Suppressor macrophage treated with lipopolysaccharide for 4 hours (primary cell): ENCODE measurements at regions not wholly inside any gene's neighbourhood (a gene's known extent, or its start where the extent isn't known, plus 50 kb on each side); places are given as distances from the start of the nearest gene placed in this dataset.

ENCODE experiments used
- DNase-seq: peaks from one replicate; pipeline ENCODE4 v3.0.0-alpha.2; 2020

- DNase-seq: no peak
Observed at GRCh38 chr3:159174715-159175692, 373.1 kb downstream of the MFSD1 start.

GRCh38 chr3:159178209-159178897 lies 376.5 kb downstream of the MFSD1 start:
- no peak for DNase-seq

- no peak for DNase-seq
Observed at GRCh38 chr3:159182961-159183360, 381.1 kb downstream of the MFSD1 start.

- DNase-seq: peak; percentile 40
Observed at GRCh38 chr3:159185443-159186050, 383.7 kb downstream of the MFSD1 start.

- no peak for DNase-seq
Observed at GRCh38 chr3:159186581-159186980, 384.7 kb downstream of the MFSD1 start.

- no peak for DNase-seq
Observed at GRCh38 chr3:159187232-159187631, 385.4 kb downstream of the MFSD1 start.

- no peak for DNase-seq
Observed at GRCh38 chr3:159187706-159188105, 385.9 kb downstream of the MFSD1 start.

- DNase-seq: no peak
Observed at GRCh38 chr3:159189994-159190669, 388.3 kb downstream of the MFSD1 start.

- DNase-seq: no peak
Observed at GRCh38 chr3:159191447-159191846, 389.6 kb downstream of the MFSD1 start.

GRCh38 chr3:159196359-159196758 lies 394.5 kb downstream of the MFSD1 start:
- DNase-seq: no peak

- DNase-seq: peak; percentile 40
Observed at GRCh38 chr3:159200176-159200575, 398.3 kb downstream of the MFSD1 start.

- no peak for DNase-seq
Observed at GRCh38 chr3:159208050-159208449, 406.2 kb downstream of the MFSD1 start.

- DNase-seq: no peak
Observed at GRCh38 chr3:159209459-159209858, 407.6 kb downstream of the MFSD1 start.

GRCh38 chr3:159210336-159210735 lies 408.5 kb downstream of the MFSD1 start:
- DNase-seq: no peak

GRCh38 chr3:159216311-159216710 lies 414.5 kb downstream of the MFSD1 start:
- DNase-seq: no peak

GRCh38 chr3:159219231-159219630 lies 417.4 kb downstream of the MFSD1 start:
- no peak for DNase-seq

- DNase-seq: no peak
Observed at GRCh38 chr3:159221335-159221734, 419.5 kb downstream of the MFSD1 start.

- DNase-seq: no peak
Observed at GRCh38 chr3:159229116-159229680, 427.3 kb downstream of the MFSD1 start.

- DNase-seq: no peak
Observed at GRCh38 chr3:159232966-159233365, 431.1 kb downstream of the MFSD1 start.

GRCh38 chr3:159233734-159234133 lies 431.9 kb downstream of the MFSD1 start:
- DNase-seq: no peak

GRCh38 chr3:159234306-159234705 lies 432.5 kb downstream of the MFSD1 start:
- no peak for DNase-seq

GRCh38 chr3:159236321-159236720 lies 434.5 kb downstream of the MFSD1 start:
- no peak for DNase-seq

GRCh38 chr3:159237226-159237625 lies 435.4 kb downstream of the MFSD1 start:
- DNase-seq: no peak
